ENCODE measurements at regions not wholly inside any gene's neighbourhood (a gene's known extent, or its start where the extent isn't known, plus 50 kb on each side); places are given as distances from the start of the nearest gene placed in this dataset.

DNA sequence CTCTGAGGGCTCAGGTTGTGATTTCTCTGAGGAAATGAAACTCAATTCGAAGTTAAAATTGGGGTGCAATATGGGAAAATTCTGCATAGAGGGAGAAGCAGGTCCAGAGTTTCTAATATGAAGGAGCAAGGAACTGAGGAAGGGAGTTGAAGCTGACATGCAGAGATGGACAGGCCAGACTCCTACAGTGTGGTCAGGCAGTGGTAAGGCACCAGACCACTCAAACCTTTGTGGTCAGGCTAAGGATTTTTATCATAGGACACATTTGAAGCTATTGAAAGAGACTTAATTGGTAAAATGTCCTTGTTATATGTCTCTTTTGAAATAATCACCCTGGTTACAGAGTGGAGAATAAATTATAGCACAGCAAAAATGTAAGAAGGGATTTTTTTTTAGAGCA is 1074.8 kb upstream of the CDH2 start:
- H2AFZ ChIP-seq (ENCODE audit: low read length), result no peak overlapping the region
- no peak overlapping the region for H2BK15ac ChIP-seq (ENCODE audit: low read length)
- no peak overlapping the region for H3K14ac ChIP-seq (ENCODE audit: insufficient read length)
- no peak overlapping the region for H2BK20ac ChIP-seq (ENCODE audit: low read length)
- no peak overlapping the region for H3K18ac ChIP-seq (ENCODE audit: extremely low read depth, low read length)
- no peak for DNase-seq (ENCODE audit: low read depth in 1 of 2, low spot score in 2 of 2)
- H4K91ac ChIP-seq (replicated peaks; ENCODE audit: insufficient read length, low read length), result no peak overlapping the region
- no peak overlapping the region for H3K4me3 ChIP-seq (ENCODE audit: extremely low read depth in 1 of 4, insufficient read depth in 2 of 4, low read depth in 3 of 4, low read length in 4 of 4)
- no peak overlapping the region for H4K5ac ChIP-seq (ENCODE audit: insufficient read length, low read depth, low read length)
- no peak overlapping the region for H4K8ac ChIP-seq (ENCODE audit: extremely low read depth, insufficient read depth, low read length)
- no peak overlapping the region for H3K23ac ChIP-seq (ENCODE audit: insufficient read length)
- no peak overlapping the region for H2BK5ac ChIP-seq (ENCODE audit: low read depth, low read length)
- no peak overlapping the region for H2BK12ac ChIP-seq (ENCODE audit: low read depth, low read length)
- POLR2A ChIA-PET (ENCODE audit: partially characterized antibody), result no interaction called here
- no peak overlapping the region for H3K4ac ChIP-seq (replicated peaks; ENCODE audit: insufficient read length, low read depth, low read length)
- H3K79me2 ChIP-seq (ENCODE audit: control insufficient read depth in 1 of 2, insufficient read depth in 2 of 2, low read length in 2 of 2), result no peaks in the 10 kb centered on the region
- H3K4me1 ChIP-seq (replicated peaks in 1 of 4; ENCODE audit: control insufficient read depth in 3 of 4, insufficient read depth in 4 of 4, low read length in 3 of 4), result peaks cover 0 to 3% (median 0%) of the 10 kb centered on the region in 4 experiments; a peak in 1 of 7 replicates
- no peaks in the 10 kb centered on the region for H3K36me3 ChIP-seq (ENCODE audit: control insufficient read depth in 2 of 4, insufficient read depth in 4 of 4, low read length in 3 of 4)
- H2BK120ac ChIP-seq (replicated peaks; ENCODE audit: low read depth, low read length), result no peak overlapping the region
- H2AK5ac ChIP-seq (ENCODE audit: low read depth, low read length), result no peak overlapping the region
- no peaks in the 10 kb centered on the region for H3K27me3 ChIP-seq (replicated peaks in 1 of 4; ENCODE audit: control insufficient read depth in 3 of 4, extremely low read depth in 1 of 4, insufficient read depth in 3 of 4, low read length in 3 of 4)
- H3K9ac ChIP-seq (replicated peaks in 1 of 4; ENCODE audit: extremely low read depth in 1 of 4, low read depth in 3 of 4, low read length in 3 of 4), result no peak overlapping the region
- no peaks in the 10 kb centered on the region for H3K79me1 ChIP-seq (ENCODE audit: low read depth, low read length)
- CTCF ChIA-PET (ENCODE audit: partially characterized antibody), result interaction anchor here (0.6 kb wide), 1 partner anchor 160 kb away, joined by 3 read pairs; no protein-coding TSS in a partner anchor
- H3K56ac ChIP-seq (replicated peaks; ENCODE audit: insufficient read length, low read depth, low read length), result no peak overlapping the region
- no peak for FAIRE-seq
- no peak overlapping the region for H3K27ac ChIP-seq (ENCODE audit: low read depth, low read length)
- H3K23me2 ChIP-seq (ENCODE audit: low read depth, low read length), result no peaks in the 10 kb centered on the region
- H4K20me1 ChIP-seq (replicated peaks in 1 of 2; ENCODE audit: control insufficient read depth in 1 of 2, insufficient read depth in 2 of 2, low read length in 2 of 2), result no peaks in the 10 kb centered on the region
- 90% methylated on average over 1 of the region's 1 CpG; no CpG with 5 or more reads in 1 of the 2 experiments for WGBS, 2 experiments (ENCODE audit: extremely low coverage in 1 of 2, insufficient coverage in 1 of 2, insufficient read length in 1 of 2, insufficient replicate concordance in 2 of 2, low coverage in 1 of 2, low lambda C conversion rate in 2 of 2, missing lambda C conversion rate in 1 of 2)
- H3K4me2 ChIP-seq (ENCODE audit: insufficient read depth in 1 of 2, low read depth in 2 of 2, low read length in 2 of 2), result no peak overlapping the region
- H3K9me3 ChIP-seq (ENCODE audit: insufficient read depth in 2 of 2, low read depth in 1 of 2, low read length in 1 of 2), result no peaks in the 10 kb centered on the region
- no peak for TF ChIP-seq KDM4A (IDR thresholded peaks at IDR 0.05; ENCODE audit: low read depth, low read length, severe bottlenecking)
- no peak for TF ChIP-seq SP2 (IDR thresholded peaks at IDR 0.05; ENCODE audit: low read length)
- no peak for TF ChIP-seq EP300 (IDR thresholded peaks at IDR 0.05; ENCODE audit: borderline replicate concordance in 1 of 2, low read depth in 2 of 2, low read length in 2 of 2)
- TF ChIP-seq CHD1 (IDR thresholded peaks at IDR 0.05; ENCODE audit: low read depth, low read length), result no peak
- TF ChIP-seq ASH2L (IDR thresholded peaks at IDR 0.05; ENCODE audit: low read length), result no peak
- no peak for TF ChIP-seq POU5F1 (IDR thresholded peaks at IDR 0.05; ENCODE audit: low read depth, low read length)
- no peak for TF ChIP-seq YY1 (IDR thresholded peaks at IDR 0.05; ENCODE audit: low read depth, low read length)
